ENCODE measurements at regions not wholly inside any gene's neighbourhood (a gene's known extent, or its start where the extent isn't known, plus 50 kb on each side); places are given as distances from the start of the nearest gene placed in this dataset.
"Not testable (repeated sequence)": the region's sequence is repeated elsewhere in the genome, so short reads cannot be mapped to it uniquely, and the experiment has no call there.

DNA sequence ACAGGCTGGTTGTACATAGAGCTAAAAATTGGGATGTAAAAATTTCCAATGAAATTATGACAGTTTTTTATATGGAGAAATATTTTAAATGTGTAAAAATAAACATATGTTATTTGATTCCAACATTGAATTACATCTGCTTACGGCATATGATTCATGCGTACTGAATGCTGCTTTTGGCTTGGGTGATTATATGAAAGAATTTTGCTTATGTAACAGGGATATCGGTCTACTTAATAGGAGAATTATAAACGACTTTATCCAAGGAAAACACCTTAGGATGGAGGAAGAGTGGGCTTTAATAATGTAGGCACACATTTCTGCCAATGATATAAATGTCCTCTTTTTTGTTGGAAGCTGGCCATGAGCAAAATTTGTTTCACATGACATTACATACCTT lies 197.3 kb upstream of the GOT2 start:
- WGBS, 10 experiments, result 0 to 100% (median 77%) methylated on average over 2 to 4 of the region's 4 CpGs
- H3K27ac ChIP-seq, result no peak overlapping the region
- in situ Hi-C loops (cut with MboI; ENCODE audit: low pct_unique_long_range_greater_than_20kb in 2 of 9, low sequenced_read_pairs in 9 of 9, unreplicated experiment in 9 of 9), result no loop called here
- no peaks in the 10 kb centered on the region for H3K4me1 ChIP-seq (replicated peaks in 1 of 2)
- H3K4me3 ChIP-seq, result no peak overlapping the region
- no peak for ATAC-seq (replicated peaks in 6 of 8)

GRCh38 chr16:58923094-58923493 lies 189.0 kb upstream of the GOT2 start:
- WGBS, 10 experiments, result 0 to 94% (median 84%) methylated on average over 1 to 2 of the region's 2 CpGs; no CpG with 5 or more reads in 2 of the 10 experiments
- H3K4me3 ChIP-seq, result no peak overlapping the region
- no peak overlapping the region for H3K27ac ChIP-seq
- H3K4me1 ChIP-seq (replicated peaks in 1 of 2), result no peaks in the 10 kb centered on the region
- ATAC-seq (replicated peaks in 6 of 8), result peak in 2 of 8 experiments; percentile 78 to 86
- in situ Hi-C loops (cut with MboI; ENCODE audit: low pct_unique_long_range_greater_than_20kb in 2 of 9, low sequenced_read_pairs in 9 of 9, unreplicated experiment in 9 of 9), result no loop called here

GRCh38 chr16:58913456-58913855 lies 179.3 kb upstream of the GOT2 start:
- no peak overlapping the region for H3K27ac ChIP-seq
- no peak for ATAC-seq (replicated peaks in 6 of 8)
- no peak overlapping the region for H3K4me3 ChIP-seq
- peaks cover 2 to 7% of the 10 kb centered on the region in 2 donors for H3K4me1 ChIP-seq (replicated peaks in 1 of 2)
- WGBS, 10 experiments, result 50 to 100% (median 100%) methylated on average over 2 to 4 of the region's 4 CpGs; no CpG with 5 or more reads in 4 of the 10 experiments
- in situ Hi-C loops (cut with MboI; ENCODE audit: low pct_unique_long_range_greater_than_20kb in 2 of 9, low sequenced_read_pairs in 9 of 9, unreplicated experiment in 9 of 9), result no loop called here

DNA sequence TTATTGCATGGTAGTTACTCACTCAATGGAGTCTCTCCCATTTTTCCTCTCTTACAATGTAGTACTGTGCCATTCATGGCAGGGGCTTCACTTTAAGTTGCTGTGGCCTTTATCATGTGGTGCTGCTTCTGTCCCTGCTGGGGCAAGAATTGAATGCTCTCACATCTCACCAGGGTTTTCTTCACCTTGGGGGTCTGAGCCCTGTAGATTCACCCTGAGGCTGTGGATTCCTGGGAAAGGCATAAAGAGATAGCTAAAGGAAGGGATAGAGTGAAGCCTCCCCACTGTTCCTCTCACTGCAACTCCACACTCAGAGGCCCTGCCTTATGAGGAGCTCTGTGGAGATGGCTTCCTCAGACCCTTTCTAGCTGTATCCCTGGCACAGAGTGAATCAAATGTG lies 178.5 kb upstream of the GOT2 start:
- in situ Hi-C loops (cut with MboI; ENCODE audit: low pct_unique_long_range_greater_than_20kb in 2 of 9, low sequenced_read_pairs in 9 of 9, unreplicated experiment in 9 of 9), result no loop called here
- Histone ChIP-seq H3K4me3 (no peak overlapping the region), H3K4me1 (replicated peaks in 1 of 2) (peaks cover 2 to 7% of the 10 kb centered on the region in 2 donors), H3K27ac (no peak overlapping the region)
- ATAC-seq (replicated peaks in 6 of 8), result no peak

- Histone ChIP-seq H3K27ac (no peak overlapping the region), H3K4me1 (replicated peaks in 1 of 2) (peaks cover 2 to 11% of the 10 kb centered on the region in 2 donors), H3K4me3 (no peak overlapping the region)
- ATAC-seq (replicated peaks in 6 of 8), result no peak
- in situ Hi-C loops (cut with MboI; ENCODE audit: low pct_unique_long_range_greater_than_20kb in 2 of 9, low sequenced_read_pairs in 9 of 9, unreplicated experiment in 9 of 9), result no loop called here
- 29 to 92% (median 72%) methylated on average over 1 to 8 of the region's 8 CpGs; no CpG with 5 or more reads in 1 of the 10 experiments for WGBS, 10 experiments
Observed at GRCh38 chr16:58906981-58907715, 173.0 kb upstream of the GOT2 start.

GRCh38 chr16:58904291-58904690 lies 170.2 kb upstream of the GOT2 start:
- Histone ChIP-seq H3K4me3 (no peak overlapping the region), H3K27ac (no peak overlapping the region), H3K4me1 (replicated peaks in 1 of 2) (peaks cover 0 to 4% of the 10 kb centered on the region in 2 donors)
- no peak for ATAC-seq (replicated peaks in 6 of 8)
- in situ Hi-C loops (cut with MboI; ENCODE audit: low pct_unique_long_range_greater_than_20kb in 2 of 9, low sequenced_read_pairs in 9 of 9, unreplicated experiment in 9 of 9), result no loop called here
- 22 to 95% (median 77%) methylated on average over 1 to 4 of the region's 4 CpGs for WGBS, 10 experiments

DNA sequence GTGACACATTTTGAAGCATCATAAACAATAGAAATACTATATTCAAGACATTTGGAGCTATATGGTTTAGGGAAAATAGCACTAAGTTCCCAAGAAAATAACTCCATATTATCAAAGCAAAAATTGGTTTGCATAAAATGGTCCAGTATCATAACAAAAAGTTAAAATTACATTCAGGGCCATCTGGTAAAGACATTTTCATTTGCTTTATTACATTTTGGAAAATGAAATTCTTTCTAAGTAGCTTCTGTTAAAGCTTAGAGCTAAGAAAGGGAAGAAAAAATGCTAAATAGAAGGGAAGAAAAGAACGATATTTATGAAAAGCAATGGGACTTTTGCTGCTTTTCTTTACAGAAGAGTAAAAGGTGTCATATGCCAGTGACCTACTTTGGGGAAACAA lies 155.4 kb upstream of the GOT2 start:
- no peak for ATAC-seq (replicated peaks in 6 of 8)
- Histone ChIP-seq H3K4me3 (no peak overlapping the region), H3K27ac (no peak overlapping the region), H3K4me1 (replicated peaks in 1 of 2) (no peaks in the 10 kb centered on the region)
- 0 to 94% (median 83%) methylated on average over 1 of the region's 1 CpG; no CpG with 5 or more reads in 1 of the 10 experiments for WGBS, 10 experiments
- in situ Hi-C loops (cut with MboI; ENCODE audit: low pct_unique_long_range_greater_than_20kb in 2 of 9, low sequenced_read_pairs in 9 of 9, unreplicated experiment in 9 of 9), result no loop called here

DNA sequence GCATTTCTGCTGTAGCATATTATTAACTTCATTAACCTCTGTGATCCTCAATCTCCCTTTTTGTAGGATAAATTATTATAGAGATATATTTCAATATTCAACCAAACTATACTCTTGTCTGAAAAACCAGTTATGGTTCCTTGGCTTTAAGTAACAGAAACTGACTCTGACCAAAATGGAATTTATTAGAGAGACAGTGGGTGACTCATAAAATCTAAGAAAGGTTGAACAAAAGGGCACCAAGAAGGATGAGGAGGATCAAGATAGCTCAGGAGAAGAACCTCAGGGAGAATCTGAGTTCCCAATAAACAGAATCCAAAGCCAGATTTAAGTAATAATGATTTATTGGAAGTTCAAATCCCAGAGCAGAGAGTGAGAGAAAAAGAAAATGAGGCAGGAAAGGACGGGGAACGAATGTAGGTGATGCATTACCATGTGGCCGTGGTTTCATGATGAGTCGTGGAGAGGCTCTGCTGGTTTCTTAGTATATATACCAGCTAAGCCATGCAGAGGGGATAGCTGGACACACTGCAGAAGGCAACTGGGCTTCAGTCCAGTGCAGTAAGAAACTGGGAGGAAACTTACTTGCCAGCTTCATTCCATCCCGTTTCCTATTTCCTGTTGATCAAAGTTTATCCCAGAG lies 151.5 kb upstream of the GOT2 start:
- 0 to 100% (median 50%) methylated on average over 2 to 5 of the region's 5 CpGs; no CpG with 5 or more reads in 1 of the 10 experiments for WGBS, 10 experiments
- Histone ChIP-seq H3K4me3 (no peak overlapping the region), H3K27ac (no peak overlapping the region), H3K4me1 (replicated peaks in 1 of 2) (no peaks in the 10 kb centered on the region)
- in situ Hi-C loops (cut with MboI; ENCODE audit: low pct_unique_long_range_greater_than_20kb in 2 of 9, low sequenced_read_pairs in 9 of 9, unreplicated experiment in 9 of 9), result no loop called here
- ATAC-seq (replicated peaks in 6 of 8), result no peak

DNA sequence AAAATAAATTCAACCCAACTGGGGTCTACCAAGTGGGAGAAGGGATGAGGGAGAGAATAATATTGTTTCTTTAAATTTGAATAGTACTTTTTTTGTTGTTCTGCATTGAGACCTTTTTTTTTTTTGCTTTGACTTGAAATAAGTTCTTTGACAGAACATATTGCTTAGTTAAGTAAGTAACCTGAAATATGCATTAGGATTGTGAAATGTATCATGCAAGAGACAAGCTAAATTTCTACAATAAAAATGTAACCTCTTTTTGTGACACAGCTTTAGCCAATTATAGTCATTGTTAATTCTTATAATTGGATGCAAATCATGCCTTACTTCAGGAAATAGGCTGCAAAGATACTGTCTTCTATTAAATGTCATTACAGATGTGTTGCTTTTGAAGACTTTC lies 150.0 kb upstream of the GOT2 start:
- no peak for ATAC-seq (replicated peaks in 6 of 8)
- in situ Hi-C loops (cut with MboI; ENCODE audit: low pct_unique_long_range_greater_than_20kb in 2 of 9, low sequenced_read_pairs in 9 of 9, unreplicated experiment in 9 of 9), result no loop called here
- Histone ChIP-seq H3K4me3 (no peak overlapping the region), H3K4me1 (replicated peaks in 1 of 2) (no peaks in the 10 kb centered on the region), H3K27ac (no peak overlapping the region)

- 0 to 91% (median 57%) methylated on average over 1 to 3 of the region's 3 CpGs; no CpG with 5 or more reads in 2 of the 10 experiments for WGBS, 10 experiments
- no peak for ATAC-seq (replicated peaks in 6 of 8)
- no peak overlapping the region for H3K27ac ChIP-seq
- H3K4me3 ChIP-seq, result no peak overlapping the region
- in situ Hi-C loops (cut with MboI; ENCODE audit: low pct_unique_long_range_greater_than_20kb in 2 of 9, low sequenced_read_pairs in 9 of 9, unreplicated experiment in 9 of 9), result no loop called here
- H3K4me1 ChIP-seq (replicated peaks in 1 of 2), result no peaks in the 10 kb centered on the region
Observed at GRCh38 chr16:58883131-58883530, 149.0 kb upstream of the GOT2 start.

- 40 to 100% (median 95%) methylated on average over 1 to 5 of the region's 5 CpGs; no CpG with 5 or more reads in 4 of the 10 experiments for WGBS, 10 experiments
- Histone ChIP-seq H3K4me3 (no peak overlapping the region), H3K27ac (no peak overlapping the region), H3K4me1 (replicated peaks in 1 of 2) (no peaks in the 10 kb centered on the region)
- ATAC-seq (replicated peaks in 6 of 8), result no peak
- in situ Hi-C loops (cut with MboI; ENCODE audit: low pct_unique_long_range_greater_than_20kb in 2 of 9, low sequenced_read_pairs in 9 of 9, unreplicated experiment in 9 of 9), result no loop called here
Observed at GRCh38 chr16:58882292-58882691, 148.2 kb upstream of the GOT2 start.

GRCh38 chr16:58878641-58879040 lies 144.5 kb upstream of the GOT2 start:
- WGBS, 10 experiments, result 43 to 100% (median 74%) methylated on average over 2 to 9 of the region's 11 CpGs; no CpG with 5 or more reads in 7 of the 10 experiments
- H3K4me3 ChIP-seq; in situ Hi-C loops (cut with MboI; ENCODE audit: low pct_unique_long_range_greater_than_20kb in 2 of 9, low sequenced_read_pairs in 9 of 9, unreplicated experiment in 9 of 9); H3K27ac ChIP-seq; ATAC-seq (replicated peaks in 6 of 8); H3K4me1 ChIP-seq (replicated peaks in 1 of 2): not testable (repeated sequence)

DNA sequence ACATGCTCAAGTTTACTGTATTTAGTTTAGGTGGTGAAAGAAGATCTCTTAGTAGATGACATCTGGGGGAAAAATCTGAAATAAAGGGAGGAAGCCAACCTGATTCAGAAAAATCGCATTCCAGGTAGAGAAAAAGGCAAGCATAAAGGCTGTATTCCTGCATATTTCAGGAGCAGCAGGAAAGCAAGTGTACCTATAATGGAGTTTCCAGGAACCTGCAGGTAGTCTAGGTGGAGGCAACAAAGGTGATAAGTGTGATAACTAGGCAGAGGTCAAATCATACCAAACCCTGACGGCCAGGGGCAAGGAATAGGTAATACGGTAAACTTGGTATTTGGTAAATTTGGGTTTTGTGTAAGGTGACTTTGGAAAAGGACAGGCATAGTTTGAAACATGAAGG lies 132.8 kb upstream of the GOT2 start:
- 11 to 97% (median 79%) methylated on average over 1 to 3 of the region's 3 CpGs; no CpG with 5 or more reads in 1 of the 10 experiments for WGBS, 10 experiments
- ATAC-seq (replicated peaks in 6 of 8), result no peak
- Histone ChIP-seq H3K4me3 (no peak overlapping the region), H3K4me1 (replicated peaks in 1 of 2) (peaks cover 2 to 4% of the 10 kb centered on the region in 2 donors), H3K27ac (no peak overlapping the region)
- in situ Hi-C loops (cut with MboI; ENCODE audit: low pct_unique_long_range_greater_than_20kb in 2 of 9, low sequenced_read_pairs in 9 of 9, unreplicated experiment in 9 of 9), result no loop called here

DNA sequence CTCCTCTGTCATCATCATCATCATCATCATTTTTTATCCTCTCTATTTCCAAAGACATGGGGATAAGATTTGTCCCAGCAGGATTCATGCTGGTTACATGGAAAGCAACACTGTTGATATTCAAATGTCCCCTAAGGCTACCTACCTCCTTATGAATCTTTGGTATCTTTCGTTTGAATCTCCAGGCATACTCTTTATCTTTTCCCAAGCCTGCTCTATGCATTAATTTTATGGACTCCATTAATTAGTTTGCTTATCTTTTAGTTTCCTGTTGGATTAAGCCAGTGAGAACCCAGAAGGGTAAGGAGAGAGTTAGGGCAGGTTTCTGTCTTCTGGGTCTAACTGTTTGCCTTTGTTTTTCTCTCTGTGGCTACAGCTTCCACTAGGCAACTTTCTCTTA lies 129.6 kb upstream of the GOT2 start:
- Histone ChIP-seq H3K27ac (no peak overlapping the region), H3K4me3 (no peak overlapping the region), H3K4me1 (replicated peaks in 1 of 2) (peaks cover 2 to 4% of the 10 kb centered on the region in 2 donors)
- 0 to 88% (median 50%) methylated on average over 1 of the region's 1 CpG; no CpG with 5 or more reads in 1 of the 10 experiments for WGBS, 10 experiments
- ATAC-seq (replicated peaks in 6 of 8), result no peak
- in situ Hi-C loops (cut with MboI; ENCODE audit: low pct_unique_long_range_greater_than_20kb in 2 of 9, low sequenced_read_pairs in 9 of 9, unreplicated experiment in 9 of 9), result no loop called here
